Endothelial cell of umbilical vein (primary cell): ENCODE measurements at regions not wholly inside any gene's neighbourhood (a gene's known extent, or its start where the extent isn't known, plus 50 kb on each side); places are given as distances from the start of the nearest gene placed in this dataset.

Experiments
- CTCF ChIP-seq, 2 donors: IDR thresholded peaks; 1 replicate in 1 of 2; 2 replicates in 1 of 2; pipeline ENCODE4 v1.5.1; 2011; ENCODE audit warnings: low read length in 2 of 2, mild to moderate bottlenecking in 2 of 2, moderate library complexity in 2 of 2, control low read depth in 1 of 2, inconsistent platforms in 1 of 2, low read depth in 1 of 2; ENCODE audit not compliant: insufficient read depth in 1 of 2; ENCODE audit errors: extremely low read depth in 1 of 2
- GATA2 ChIP-seq: IDR thresholded peaks from 2 replicates; pipeline ENCODE4 v1.7.0; 2011; ENCODE audit warnings: low read depth, mild to moderate bottlenecking, moderate library complexity, mixed read lengths, low read length; ENCODE audit not compliant: insufficient read length, insufficient read depth
- MAX ChIP-seq: IDR thresholded peaks from 2 replicates; pipeline ENCODE4 v1.6.1; 2011; ENCODE audit not compliant: insufficient read depth, insufficient read length
- MYC ChIP-seq: IDR thresholded peaks from one replicate; pipeline ENCODE4 v1.6.1; 2011; ENCODE audit warnings: mild to moderate bottlenecking, low read depth, low read length
- POLR2A ChIP-seq: IDR thresholded peaks from 2 replicates; pipeline ENCODE4 v1.6.1; 2012; ENCODE audit warnings: low read depth, mild to moderate bottlenecking, control low read depth, low read length
- POLR2AphosphoS5 ChIP-seq: IDR thresholded peaks from 2 replicates; pipeline ENCODE4 v1.6.1; 2012; ENCODE audit warnings: low read depth, mild to moderate bottlenecking, control low read depth, low read length, moderate library complexity; ENCODE audit not compliant: insufficient read depth

GRCh38 chr5:121053055-121053985 lies 589.2 kb downstream of the PRR16 start:
- TF ChIP-seq GATA2 (no peak), POLR2AphosphoS5 (no peak), CTCF (IDR thresholded peaks at IDR 0.05; ENCODE audit: extremely low read depth in 1 of 2, insufficient read depth in 1 of 2, low read depth in 1 of 2, low read length in 2 of 2) (no peak), MAX (no peak), POLR2A (no peak), MYC (no peak)
